ENCODE measurements at regions not wholly inside any gene's neighbourhood (a gene's known extent, or its start where the extent isn't known, plus 50 kb on each side); places are given as distances from the start of the nearest gene placed in this dataset.
"Not testable (repeated sequence)": the region's sequence is repeated elsewhere in the genome, so short reads cannot be mapped to it uniquely, and the experiment has no call there.

DNA sequence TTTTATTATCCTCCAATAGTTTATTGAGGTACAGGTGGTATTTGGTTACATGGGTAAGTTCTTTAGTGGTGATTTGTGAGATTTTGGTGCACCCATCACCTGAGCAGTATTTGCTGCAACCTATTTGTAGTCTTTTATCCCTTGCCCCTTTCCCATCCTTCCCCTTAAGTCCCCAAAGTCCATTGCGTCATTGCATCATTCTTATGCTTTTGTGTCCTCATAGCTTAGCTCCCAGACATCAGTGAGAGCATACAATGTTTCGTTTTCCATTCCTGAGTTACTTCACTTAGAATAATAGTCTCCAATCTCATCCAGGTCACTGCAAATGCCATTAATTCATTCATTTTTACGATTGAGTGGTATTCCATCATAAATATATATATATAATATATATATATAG lies 229.9 kb upstream of the TFPI start:
- not testable (repeated sequence) for DNase-seq

DNA sequence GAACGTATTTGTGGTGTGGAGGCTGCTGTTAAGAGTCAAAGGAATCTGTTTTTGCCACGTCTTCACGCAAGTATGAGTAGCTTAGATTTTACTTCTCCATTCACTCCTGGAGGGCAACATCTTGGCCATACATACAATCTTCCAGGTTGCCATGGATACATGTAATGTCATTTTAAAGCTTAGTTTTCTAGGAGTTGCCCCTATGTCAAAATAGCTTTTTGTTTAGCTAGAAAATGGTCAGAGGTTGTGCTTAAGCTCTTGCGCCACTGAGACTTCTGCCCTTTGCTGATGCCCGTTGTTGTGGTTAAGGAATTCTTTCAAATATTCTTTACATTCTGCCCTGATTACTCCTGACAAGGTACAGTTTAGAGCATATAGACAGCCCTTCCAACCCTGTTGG lies 245.4 kb upstream of the TFPI start:
- DNase-seq: no peak

DNA sequence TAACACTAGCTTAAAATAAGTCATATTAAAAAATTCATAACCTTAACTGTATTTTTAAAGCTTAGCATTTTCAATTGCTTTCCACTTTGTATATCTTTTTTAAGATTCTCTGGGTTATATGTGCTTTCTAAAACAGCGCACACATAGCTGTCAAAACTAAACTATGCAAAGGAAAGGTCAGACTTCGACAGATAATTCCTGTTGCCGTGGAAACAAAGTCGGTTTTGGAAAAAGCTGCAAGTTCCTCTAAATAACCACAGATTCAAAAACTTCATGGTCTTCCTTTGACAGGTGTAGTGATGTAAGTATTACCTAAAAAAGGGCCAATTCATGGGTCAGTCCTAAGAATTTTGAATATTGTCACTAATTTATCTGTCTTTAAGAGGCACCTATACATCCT lies 249.6 kb upstream of the TFPI start:
- no peak for DNase-seq

DNA sequence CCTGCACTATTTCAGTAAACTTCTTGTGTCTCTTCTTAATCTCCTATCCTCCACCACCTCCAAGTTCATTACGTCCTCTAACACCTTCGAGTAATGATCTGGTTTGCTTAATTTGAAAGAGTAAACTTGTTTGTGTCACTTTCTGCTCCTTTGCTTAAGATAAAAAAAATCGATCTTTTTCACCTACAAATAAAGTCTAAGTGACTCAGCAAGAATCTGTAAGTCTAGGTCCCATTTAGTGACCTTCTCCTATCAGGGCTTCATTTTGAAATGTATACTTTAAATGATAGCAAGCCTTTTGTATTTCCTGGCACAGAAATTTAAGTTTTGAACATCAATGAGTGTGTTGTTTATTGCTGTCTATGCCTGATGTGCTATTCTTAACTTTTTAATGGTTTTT lies 260.9 kb upstream of the TFPI start:
- DNase-seq: no peak

DNA sequence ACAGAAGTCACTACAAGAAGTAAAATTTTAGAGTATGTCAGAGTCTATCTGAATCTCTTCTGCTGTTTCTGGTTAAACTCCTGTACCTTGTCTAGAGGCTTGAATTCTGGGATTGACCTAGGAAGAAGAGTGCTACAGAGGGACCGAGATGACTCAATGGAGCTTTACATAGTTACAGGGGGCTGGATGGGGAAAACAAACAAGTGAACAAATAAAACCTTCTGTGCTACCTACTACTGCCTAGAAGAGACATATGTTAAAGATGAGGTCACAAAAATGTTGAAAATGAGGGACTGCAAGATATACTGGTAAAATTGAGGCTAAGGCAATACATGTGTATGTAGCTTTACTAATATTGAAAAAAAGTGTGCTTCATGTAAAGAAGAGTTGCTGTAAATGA lies 265.4 kb upstream of the TFPI start:
- no peak for DNase-seq

DNA sequence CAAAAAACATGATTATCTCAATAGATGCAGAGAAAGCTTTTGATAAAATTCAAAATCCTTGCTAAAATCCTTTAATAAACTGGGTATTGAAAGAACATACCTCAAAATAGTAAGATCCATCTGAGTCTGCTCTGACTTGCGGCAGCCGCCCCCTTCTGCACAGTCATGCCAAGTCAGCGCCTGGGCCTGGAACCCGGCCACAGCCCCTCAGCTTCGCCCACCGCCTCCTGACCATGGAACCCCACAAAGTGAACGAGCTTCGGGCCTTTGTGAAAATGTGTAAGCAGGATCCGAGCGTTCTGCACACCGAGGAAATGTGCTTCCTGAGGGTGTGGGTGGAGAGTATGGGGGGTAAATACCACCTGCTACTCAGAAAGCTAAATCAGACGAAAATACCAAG lies 270.9 kb upstream of the TFPI start:
- DNase-seq: no peak

DNA sequence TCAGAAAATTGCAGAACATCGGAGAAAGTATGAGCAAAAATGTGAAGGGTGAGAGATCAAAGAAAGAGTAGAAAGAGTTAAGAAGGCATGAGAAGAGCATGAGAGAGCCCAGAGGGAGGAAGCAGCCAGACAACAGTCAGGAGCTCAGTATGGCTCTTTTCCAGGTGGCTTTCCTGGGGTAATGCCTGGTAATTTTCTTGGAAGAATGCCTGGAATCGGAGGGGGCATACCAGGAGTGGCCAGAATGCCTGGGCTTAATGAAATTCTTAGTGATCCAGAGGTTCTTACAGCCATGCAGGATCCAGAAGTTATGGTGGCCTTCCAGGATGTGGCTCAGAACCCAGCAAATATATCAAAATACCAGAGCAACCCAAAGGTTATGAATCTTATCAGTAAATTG lies 271.8 kb upstream of the TFPI start:
- DNase-seq: peak in 2 of 14 donors; percentile 5 to 13

DNA sequence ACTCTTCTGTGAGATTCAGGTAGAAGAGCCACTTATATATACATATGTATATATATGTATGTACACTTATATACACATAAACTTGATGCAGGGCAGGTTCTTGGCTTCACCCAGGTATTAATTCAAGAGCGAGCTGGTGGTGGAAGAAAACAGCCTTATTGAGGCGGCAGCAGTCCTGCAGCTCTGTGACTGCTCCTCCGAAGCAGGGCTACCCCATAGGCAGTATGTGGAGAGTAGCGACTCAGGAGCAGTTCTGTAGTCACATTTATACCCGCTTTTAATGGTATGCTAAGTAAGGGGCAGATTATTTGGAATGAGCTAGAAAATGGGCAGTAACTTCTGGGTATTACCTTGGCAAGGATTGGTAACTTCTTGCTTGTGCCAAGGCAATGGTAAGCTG lies 280.6 kb upstream of the TFPI start:
- DNase-seq: no peak

DNA sequence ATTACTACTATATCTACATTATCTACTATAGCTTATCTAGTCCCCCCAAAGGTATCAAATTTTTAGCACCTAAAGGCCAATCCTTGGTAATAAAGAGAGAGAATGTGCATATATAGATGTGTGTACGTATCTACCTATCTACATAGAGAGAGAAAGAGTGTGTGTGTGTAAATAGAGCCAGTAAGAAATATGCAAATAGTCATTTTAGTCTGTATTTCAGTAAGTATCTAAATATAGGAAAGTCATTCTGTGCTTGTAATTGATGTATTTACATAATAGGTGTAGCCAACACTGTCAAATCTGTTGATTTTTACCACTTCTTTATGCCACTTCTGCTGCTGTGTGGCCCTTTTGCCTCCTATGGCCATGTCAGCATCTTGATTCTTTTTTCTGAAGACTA lies 284.5 kb upstream of the TFPI start:
- no peak for DNase-seq

DNA sequence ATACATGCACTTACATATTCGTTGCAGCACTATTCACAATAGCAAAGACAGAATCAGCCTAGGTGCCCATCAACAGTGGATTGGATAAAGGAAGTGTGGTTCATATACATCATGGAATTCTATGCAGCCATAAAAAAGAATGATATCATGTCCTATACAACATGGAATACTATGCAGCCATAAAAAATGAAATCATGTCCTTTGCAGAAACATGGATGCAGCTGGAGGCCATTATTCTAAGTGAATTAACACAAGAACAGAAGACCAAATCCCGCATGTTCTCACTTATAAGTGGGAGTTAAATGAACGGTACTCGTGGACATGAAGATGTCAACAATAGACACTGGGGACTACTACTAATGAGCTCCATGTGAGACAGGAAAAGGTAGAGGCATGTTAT lies 288.1 kb upstream of the TFPI start:
- no peak for DNase-seq

DNA sequence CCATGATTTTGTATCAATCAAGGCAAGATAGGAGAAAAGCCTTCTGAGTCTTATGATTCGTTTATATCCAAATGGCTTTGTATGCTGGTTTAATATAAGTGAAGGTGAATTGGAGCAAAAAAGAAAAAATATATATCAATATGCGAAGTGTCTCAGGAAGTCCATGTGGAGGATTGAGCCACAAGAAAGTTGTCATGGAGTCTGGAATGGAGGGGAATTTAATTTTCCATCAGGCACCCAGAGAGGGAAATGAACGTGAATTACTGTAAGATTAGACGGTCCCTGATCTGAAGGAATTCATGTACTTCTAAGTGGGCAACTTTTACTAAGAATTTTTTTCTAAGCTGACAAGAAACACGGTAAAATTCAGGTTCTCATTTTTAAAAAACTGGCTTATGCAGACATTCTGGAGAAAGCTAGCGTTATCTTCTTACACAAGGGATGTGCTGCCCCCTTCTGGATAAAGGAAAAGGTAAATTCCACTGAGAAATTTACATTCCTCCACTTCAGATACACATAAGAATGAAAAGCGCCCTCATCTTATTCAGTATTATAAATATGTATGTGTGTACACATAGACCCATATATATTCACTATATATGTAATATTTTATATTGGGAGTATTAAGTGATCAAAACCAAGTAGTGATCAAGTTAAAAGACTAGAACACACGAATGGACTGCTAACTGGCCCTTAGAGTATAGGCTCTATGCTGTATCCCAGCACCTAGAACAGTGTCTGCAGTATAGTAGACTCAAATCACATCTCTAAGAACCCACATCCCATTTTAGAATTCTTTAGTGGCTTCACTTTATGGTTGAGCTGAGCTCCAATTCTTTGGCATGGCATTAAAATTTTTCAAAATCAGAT lies 289.0 kb upstream of the TFPI start:
- DNase-seq: no peak

DNA sequence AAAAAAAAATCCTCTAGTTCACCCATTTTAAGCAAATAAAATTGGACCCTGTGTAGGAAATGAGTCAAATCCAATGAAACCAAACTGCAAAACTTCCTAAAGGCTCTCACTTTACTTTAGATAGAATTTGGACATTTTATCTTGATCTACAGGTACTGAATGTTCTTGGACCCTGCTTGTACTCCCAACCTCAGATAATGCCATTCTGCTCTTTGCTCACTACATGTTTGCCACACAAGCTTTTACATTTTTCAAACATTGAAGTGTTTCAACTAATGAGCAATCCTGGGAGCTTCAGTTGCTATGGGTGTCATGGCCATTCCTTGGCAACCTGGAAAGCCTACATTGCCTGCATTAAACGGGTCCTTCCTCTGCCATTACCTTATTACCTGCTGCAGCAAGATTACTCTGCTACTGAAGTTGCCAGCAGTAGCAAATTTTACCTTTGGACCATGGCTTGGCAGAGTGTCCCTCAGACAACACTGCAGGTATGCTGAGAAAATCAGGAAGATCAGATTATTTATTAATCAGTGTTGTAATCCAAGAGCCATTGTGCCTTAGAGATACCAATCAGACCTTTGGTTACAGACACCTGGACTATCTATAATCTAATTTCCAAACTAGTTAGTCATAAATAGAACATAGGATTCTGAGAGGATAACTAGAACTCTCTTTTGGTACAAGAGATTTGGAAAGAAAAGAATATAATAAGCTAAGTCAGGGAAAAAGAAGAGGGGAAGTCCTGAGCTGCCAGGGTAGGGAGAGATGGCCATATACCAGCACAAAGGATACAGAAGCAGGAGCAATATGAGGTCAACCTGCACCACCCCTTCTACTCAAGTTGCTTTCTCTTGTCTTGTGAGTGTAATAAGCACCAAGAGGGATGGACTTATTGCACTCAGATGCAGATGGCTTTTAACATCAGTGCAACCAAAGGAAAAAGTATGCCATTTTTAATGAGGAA lies 293.3 kb upstream of the TFPI start:
- DNase-seq: no peak

DNA sequence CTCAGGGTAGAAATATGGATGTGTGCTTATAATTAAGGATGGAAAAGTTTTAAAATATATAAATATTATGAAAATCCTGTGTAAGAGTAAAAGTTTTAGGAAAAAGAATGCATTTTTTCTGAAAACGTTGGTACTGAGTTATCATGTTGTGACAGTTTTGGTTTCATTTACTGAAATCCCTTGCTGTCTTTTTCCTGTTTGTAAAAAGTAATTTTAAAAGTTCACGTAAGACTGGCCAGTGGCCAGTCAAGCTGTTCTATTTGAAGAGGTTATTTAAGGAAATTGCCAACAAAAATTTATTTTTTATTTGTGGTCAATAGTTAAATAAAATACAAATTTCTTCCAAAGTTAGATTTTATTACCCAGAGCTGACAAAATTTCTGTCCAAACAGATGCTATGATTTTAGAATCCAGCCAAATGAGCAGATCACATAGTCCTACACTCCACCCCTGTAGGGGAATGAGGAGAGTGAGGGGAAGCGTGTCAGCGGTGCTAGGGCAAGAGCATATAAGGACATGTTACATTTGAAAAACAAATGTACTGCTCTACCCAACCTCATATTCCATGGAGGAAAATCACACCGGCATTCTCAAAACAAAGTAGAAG lies 297.8 kb upstream of the TFPI start:
- no peak for DNase-seq

DNA sequence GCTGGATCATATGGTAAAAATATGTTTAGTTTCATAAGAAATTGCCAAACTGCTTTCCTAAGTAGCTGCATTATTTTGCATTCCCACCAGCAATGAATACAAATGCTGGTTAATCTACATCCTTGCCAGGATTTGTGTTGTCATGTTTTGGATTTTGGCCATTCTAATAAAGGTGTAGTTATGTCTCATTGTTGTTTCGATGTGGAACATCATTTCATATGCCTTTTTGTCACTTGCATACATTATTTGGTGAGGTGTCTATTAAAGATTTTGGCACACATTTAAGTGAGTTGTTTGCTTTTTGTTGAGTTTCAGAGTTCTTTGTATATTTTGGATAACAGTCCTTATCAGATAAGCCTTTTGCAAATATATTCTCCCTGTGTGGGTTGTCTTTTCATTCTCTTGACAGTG lies 299.2 kb upstream of the TFPI start:
- no peak for DNase-seq

DNA sequence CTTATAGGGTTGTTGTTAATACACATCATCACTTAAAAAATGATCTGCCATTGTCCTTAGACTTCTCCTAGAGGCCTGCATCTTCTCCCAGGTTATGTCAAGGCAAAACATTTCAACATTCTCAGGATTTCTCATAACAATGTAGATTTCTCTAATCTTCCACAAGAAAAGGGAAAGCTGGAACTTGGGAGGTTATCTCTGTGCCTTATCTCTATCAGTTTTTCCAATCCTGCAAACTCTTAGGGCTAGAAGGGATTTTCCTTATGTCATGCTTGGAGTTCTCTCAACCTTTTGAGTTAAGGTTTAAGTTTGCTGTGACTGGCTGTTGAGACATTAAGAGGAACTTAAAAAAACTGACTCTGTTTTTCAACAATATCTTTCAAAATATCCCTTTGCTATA lies 300.6 kb upstream of the TFPI start:
- no peak for DNase-seq

DNA sequence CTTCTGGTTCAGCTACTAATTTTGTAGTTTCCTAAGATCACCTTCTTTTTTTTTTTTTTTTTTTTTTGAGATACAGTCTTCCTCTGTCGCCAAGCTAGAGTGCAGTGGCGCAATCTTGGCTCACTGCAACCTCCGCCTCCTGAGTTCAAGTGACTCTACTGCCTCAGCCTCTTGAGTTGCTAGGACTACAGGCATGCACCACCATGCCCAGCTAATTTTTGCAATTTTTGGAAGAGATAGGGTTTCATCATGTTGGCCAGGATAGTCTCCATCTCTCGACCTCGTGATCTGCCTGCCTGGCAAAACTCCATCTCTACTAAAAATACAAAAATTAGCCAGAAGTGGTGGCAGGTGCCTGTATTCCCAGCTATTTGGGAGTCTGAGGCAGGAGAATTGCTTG lies 301.5 kb upstream of the TFPI start:
- no peak for DNase-seq

DNA sequence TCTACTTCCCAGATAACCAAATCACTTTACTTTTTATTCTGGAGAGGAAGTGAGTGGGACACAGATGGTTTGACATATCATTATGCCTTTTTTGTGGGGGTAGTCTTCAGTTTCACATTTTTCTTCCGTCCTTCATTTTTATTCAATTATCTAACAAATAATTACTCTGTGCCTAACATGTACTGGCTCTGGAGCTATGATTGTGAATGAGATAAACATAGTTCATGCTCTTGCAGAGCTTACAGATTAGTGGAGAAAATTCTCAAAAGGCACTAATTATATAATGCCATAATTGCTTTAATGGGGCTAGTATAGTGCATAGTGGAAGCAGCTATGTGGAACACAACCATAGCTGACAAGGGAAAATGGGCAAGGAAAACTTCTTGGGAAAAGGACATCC lies 303.6 kb upstream of the TFPI start:
- no peak for DNase-seq

DNA sequence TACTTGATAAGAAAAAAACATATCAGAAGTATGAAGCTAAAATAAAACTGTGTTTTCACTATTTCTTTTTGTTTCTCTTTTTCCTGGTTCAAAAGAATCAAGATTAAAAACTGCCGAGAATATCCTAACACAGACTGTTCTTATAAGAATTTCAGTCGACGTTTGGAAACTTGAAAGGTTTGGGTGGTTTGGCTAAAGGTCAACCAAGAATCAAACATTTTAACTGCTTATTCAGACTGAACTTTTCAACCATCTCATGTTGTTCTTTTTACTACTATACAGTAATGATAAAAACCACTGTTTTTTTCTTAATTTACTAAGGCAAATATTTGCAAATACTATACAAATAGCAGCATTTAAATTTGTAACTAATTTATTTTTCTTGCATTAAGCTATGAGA lies 308.5 kb upstream of the TFPI start:
- DNase-seq: no peak

DNA sequence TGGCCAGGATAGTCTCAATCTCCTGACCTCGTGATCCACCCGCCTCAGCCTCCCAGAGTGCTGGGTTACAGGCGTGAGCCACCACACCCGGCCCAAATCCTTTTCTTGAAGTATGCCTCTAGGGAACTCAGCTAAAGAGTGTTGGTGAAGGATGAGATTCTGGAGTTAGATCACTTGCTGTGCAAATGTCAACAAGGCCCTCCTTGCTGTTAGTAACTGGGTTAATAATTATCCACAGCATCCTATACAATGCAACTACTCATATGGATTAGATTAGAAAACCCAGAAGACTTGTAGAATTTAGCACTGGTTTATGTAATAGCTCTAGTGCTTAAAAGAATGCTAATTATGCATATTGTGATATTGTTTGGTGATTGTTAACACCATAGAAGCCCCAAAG lies 310.8 kb upstream of the TFPI start:
- DNase-seq: no peak

DNA sequence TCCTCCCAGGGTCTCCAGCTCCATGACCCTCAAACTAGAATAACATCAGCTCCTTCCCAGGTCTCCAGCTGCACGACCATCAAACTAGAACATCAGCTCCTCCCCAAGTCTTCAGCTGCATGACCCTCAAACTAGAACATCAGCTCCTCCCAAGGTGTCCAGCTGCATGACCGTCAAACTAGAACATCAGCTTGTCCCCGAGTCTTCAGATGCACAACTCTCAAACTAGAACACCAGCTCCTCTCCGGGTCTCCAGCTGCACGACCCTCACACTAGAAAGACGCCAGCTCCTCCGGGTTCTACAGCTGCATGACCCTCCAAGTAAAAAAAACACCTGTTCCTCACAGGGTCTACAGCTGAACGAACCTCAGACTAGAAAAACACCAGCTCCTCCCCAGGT lies 312.9 kb upstream of the TFPI start:
- DNase-seq: no peak

DNA sequence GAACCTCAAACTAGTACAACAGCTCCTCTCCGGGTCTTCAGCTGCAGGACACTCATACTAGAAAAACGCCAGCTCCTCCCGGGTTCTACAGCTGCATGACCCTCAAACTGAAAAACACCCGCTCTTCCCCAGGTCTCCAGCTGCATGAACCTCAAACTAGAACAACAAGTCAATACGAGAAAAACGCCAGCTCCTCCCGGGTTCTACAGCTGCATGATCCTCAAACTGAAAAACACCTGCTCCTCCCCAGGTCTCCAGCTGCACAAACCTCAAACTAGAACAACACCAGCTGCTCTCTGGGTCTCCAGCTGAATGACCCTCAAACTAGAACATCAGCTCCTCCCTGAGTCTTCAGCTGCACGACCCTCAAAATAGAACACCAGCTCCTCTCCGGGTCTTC lies 315.0 kb upstream of the TFPI start:
- no peak for DNase-seq

DNA sequence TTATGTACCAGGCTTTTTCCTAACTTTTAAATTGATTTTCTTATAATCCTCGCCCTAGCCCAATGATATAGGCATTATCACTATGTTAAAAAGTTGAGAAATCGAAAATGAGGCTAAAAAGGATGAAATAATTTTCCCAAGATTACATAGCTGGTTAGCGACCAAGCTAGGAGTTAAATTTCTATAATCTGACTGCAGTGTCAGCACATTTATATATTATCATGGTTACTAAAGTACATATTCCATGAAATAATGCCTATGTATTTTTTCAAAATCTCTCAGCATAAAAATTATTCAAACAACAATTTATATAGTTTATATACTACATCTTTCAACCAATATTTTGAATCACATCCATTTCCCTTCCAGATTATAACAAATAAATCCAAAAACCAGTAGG lies 317.3 kb upstream of the TFPI start:
- no peak for DNase-seq

DNA sequence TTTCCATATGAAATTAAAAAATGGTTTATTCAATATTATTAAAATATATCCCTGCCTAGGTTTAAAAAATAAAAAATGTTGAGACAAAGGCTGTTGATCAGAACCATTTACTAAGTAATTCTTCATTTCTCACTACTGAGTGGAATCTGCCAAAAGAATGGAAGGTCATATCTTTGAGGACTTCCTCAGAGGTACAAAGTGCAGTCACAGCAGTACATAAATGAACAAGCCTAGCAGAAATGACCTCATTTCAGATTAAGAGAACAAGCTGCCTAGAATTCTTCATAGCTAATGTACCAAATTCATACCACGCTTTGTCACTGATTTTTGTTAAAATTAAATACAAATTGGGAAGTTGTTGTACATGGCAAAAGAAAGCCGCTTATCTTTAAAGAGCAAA lies 318.9 kb upstream of the TFPI start:
- no peak for DNase-seq
